G401.6 (cell line): ENCODE measurements at regions not wholly inside any gene's neighbourhood (a gene's known extent, or its start where the extent isn't known, plus 50 kb on each side); places are given as distances from the start of the nearest gene placed in this dataset.

ENCODE experiments used
- FAIRE-seq: peaks from 2 replicates; lab custom pipeline; 2012; peaks lifted over from hg19 to GRCh38; lab: Jason Lieb, UNC

- no peak for FAIRE-seq
Measured at GRCh38 chr5:74342182-74342581, 298.3 kb downstream of the ENC1 start.

- FAIRE-seq = no peak
Measured at GRCh38 chr5:74341221-74341620, 299.3 kb downstream of the ENC1 start.

GRCh38 chr5:74340476-74340875 lies 300.1 kb downstream of the ENC1 start:
- no peak for FAIRE-seq

- FAIRE-seq = no peak
Measured at GRCh38 chr5:74337984-74338310, 302.6 kb downstream of the ENC1 start.

DNA sequence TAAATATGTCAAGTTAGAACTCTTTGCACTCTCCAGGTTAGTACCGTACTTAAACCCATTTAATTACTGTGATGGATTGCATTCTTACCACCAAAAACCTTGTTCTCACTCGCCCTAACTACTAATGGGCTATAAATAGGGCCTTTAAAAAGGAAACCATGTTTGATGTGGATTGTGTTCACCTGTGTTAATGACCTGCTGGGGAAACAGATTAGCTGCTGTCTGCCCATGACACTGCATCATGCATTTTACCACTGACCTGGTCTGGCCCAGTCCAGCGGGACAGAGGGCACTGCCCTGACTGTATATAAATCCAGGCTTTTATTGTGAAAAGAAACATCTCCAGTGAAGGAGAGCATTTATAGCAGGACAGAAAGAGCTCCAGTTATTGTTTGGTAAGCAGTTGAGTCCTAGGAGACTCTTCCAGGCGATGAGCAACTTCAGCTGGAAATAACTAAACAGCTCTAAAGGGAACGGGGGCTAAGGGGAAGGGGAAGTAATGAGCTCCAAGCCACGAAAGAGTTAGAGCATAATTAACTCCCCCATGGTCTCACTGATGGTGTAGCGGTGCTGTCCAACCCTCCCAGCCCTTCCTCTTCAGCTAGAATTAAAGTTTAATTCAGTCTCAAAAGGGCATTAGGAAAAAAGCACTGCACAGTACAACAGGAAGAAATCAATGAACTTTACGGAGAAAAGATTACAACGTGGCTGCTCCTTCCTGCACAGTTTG lies 303.1 kb downstream of the ENC1 start:
- FAIRE-seq = no peak

DNA sequence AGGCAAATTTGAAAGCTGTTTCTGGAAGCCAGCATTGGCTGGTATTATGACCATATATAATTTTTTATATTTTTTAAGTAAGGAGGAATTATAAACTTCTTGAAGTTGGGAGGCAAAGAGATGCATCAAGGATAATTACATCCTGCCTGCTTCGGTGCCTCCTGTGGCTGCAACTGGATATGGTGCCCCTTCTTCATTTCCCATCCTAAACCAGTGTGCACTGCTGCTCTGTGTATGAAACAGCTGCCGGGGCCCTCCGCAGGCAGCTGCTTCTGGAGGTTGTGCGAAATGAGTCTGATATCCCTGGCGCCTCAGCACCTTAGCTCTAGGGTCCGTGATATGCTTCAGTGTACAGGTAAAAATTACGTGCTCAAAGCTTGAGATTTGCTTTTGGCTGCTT lies 304.2 kb downstream of the ENC1 start:
- FAIRE-seq = no peak

GRCh38 chr5:74334762-74335384 lies 305.7 kb downstream of the ENC1 start:
- no peak for FAIRE-seq

- no peak for FAIRE-seq
Measured at GRCh38 chr5:74334062-74334761, 306.3 kb downstream of the ENC1 start.

DNA sequence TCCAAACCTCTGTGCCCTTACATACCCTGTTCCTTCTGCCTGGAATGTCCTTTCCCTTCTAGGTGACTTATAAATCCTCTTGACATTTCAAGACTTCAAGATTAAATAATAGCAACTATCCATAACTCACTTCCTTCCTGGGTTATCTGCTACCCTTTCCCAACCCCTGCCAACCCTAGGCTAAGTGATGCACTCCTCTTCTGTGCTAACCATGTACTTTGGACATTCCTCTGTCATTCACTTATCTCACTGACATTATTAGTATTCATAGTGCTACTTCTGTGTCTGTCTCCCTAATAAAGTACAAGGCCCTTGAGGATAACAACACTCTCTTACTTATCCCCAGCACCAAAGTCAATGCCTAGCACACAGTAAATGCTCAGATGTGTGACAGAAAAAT lies 307.1 kb downstream of the ENC1 start:
- no peak for FAIRE-seq

DNA sequence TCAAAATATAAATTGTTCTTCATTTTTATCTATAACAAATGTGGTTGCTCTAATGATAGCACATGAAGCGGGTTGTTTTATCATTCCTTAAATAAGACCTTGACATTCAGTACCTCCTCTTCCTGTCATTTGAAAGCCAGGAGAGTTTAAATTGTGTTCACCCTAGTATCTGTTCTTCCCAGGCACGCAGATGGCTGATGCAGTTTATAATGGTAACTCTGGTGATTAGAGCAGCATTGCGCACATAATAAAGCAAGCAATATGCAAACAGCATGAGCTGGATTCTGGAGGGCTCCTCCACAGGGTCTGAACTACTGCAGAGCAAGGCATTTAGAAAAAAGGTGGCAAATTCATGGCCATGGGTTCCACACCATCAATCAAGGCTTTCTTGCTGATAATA lies 307.8 kb downstream of the ENC1 start:
- FAIRE-seq = no peak

GRCh38 chr5:74332006-74332405 lies 308.5 kb downstream of the ENC1 start:
- FAIRE-seq = no peak

DNA sequence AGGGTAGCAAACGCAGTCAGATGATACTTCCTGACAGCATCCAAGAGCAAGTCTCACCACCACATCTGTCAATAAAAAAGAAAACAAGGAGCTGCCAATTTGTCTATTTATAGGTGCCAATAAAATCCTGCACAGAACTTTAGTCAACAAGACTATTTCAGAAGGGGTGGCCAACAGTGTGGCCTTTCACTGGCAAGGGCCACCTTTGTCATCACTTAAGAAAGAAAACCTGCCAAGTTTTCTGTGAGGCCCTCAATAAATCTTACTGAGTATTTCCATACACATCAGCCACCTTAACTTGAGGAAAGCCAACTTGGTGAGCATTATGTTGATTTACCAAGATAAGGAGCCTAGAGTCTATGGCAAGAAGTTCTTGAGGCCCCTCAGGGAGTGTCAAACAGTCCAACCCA lies 312.3 kb downstream of the ENC1 start:
- no peak for FAIRE-seq

DNA sequence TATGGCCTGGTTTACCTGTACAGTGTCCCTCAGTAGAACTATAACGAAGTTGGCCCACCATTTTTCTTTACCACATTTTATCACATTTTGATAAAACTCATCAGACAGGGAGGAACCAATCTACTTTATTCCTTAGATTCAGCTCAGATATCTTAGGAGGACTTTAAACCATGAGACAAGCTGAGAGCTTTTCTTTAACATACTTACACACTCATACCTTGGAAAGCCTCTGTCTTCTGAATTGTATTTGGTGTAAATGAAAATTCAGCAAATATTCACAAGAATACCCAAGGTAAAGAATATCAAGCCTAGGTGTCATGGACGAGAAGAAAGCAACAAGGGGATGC lies 313.2 kb downstream of the ENC1 start:
- FAIRE-seq = no peak

GRCh38 chr5:74326571-74327338 lies 313.8 kb downstream of the ENC1 start:
- FAIRE-seq = no peak

DNA sequence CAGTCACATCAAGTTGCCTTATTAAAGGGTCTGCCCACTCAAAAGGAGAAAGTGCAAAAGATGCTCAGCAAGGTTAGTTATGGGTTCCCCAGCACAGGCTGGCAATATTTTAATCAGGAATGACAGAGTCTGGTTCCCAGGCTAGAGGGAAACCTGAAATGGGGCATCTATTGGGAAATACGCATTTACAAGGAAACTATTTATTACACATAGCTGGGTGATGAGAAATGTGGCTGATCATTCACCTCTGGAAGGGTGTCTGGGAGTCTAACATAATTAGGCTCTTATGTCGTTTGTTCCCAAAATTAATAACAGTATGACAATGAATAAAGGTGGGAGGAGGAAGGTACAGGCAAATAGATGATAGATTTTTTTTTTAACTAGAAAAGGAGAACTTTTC lies 314.7 kb downstream of the ENC1 start:
- FAIRE-seq = no peak

DNA sequence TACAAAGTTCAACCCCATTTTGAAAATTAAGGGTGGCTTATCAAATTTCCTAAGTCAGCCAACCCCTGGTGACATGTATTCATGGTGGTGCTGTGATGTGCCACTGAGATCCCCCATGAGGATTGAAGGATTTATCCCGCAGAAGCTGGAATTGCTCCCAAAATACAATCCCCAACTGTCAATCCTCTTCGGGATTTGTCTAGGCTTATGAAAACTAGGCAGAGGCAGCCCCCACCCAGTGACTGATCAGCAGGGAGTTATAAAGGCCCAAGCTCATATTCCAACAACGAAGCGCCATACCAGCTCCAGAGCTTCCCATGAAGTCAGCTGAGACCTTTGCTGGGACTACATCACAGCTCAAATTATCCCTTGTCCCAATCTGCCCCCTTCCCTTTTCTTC lies 316.0 kb downstream of the ENC1 start:
- FAIRE-seq = no peak

DNA sequence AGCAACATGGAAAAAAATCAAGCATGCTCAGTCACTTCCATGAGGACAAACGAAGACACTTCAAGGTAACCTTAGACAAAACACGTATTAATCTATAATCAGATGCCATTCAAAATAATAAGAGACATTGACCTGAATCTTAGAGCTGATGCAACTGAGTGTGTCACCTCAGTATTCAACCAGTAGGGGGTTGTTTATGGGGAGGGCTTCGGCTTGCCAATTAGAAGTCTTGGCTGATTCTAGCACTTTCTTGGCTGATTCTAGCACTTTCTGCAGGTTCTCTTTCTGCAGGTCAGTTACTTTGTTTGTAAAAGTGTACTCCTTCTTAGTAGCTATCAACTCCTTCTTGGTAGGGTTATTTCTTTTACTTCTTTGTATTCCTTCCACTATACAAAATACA lies 317.6 kb downstream of the ENC1 start:
- no peak for FAIRE-seq

DNA sequence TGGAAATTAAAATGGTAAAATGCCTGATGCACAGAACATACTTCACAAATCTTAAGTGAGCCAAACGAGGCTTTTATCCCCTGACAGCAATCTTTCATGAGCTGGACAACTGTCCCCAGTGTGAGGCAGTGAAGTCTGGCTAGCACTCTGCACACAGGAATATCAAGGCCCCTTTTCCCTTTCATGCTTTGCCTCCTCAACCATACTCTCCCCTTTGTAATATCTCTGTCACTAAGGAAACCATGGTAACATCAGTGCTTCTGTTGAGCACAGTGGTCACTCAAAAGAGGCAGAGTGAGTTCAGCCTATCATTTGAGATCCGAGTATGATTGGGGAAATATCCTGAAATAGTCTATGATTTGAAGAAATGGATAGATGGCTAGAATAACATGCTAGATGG lies 318.3 kb downstream of the ENC1 start:
- no peak for FAIRE-seq

DNA sequence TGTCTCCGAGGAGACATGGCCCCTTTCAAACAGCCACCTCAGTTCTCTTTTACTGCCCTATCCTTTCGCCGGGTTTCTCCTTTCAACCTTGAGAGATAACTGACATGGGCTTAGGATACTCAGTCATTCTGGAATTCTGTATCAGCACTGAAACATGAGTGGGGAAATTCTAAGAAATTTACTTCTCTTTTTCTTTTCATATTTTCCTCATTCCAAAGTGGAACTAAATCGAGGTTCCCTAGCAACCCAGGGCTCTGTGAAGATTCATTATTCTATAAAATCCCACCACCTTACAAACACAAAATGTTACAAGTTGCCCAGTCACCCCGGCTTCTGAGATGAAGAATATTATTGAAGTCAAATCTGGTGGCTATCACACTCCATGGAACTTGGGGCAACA lies 319.2 kb downstream of the ENC1 start:
- no peak for FAIRE-seq

DNA sequence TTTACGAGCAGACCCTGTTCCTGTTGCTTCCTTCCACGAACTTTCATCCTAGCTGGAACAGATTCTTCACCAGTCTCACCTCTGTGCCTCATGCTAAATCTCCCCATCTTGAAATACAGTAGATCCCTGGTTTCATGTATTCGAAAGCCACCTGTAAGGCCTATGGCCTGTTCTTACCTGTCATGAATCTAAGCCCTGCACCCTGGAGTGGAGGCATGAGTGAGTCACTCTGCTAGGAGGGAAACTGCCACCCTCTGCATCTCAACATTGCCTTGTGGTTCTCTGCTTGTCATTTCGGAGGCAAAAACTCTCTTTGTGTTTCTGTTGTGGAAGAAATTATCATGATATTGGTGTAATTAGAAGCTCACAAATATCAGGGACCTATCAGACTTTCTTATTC lies 320.0 kb downstream of the ENC1 start:
- FAIRE-seq = no peak

- FAIRE-seq = no peak
Measured at GRCh38 chr5:74319076-74319475, 321.5 kb downstream of the ENC1 start.

DNA sequence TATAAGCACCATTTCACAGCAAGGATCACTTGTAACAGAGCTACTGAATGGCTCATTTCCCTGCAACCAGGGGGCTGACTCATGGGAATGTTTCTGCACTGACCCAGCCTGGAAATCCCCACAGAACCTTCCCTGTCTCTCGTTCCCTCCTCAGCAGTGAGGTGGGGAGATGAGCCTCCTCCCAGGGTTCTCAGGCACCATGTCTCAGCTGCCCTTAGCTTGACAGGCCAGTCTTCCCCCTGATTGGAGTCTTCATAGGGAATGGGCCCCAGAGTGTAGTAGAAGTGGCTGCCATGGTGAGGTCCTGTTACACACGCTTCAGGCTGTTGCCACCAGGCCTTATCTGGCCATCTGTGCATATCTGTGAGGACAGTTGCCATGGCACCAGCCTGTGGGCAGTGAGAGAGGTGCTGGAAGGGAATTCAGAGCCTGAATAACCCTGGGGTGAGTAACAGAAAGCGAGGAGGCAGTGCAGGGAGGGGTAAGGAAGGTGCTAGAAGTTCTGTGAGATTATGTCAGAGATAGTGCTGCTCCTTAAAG lies 324.4 kb downstream of the ENC1 start:
- no peak for FAIRE-seq

DNA sequence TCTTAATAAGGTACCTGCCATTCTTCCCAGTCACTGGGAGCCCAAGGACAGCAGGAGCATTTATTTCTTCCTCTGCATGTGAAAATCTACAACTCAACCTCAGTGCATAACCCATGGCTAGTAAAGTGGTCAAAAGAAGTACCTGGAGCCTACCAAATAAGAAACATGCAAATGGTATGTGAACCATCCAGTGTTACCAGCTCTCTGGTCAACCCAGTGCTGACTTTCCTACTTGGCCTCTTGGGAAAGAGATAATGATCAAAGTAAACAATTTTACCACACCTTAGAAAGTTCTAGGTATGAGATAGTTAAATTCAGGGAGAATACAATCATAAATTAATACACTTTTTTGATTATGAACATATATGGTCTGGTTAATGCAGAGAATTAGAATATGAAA lies 325.6 kb downstream of the ENC1 start:
- no peak for FAIRE-seq
